ENCODE measurements at regions not wholly inside any gene's neighbourhood (a gene's known extent, or its start where the extent isn't known, plus 50 kb on each side); places are given as distances from the start of the nearest gene placed in this dataset.

- no peak overlapping the region for H3K27ac ChIP-seq
- H3K4me1 ChIP-seq, result no peaks in the 10 kb centered on the region
- 91 to 92% methylated on average over 1 of the region's 1 CpG for WGBS, 2 donors
- no peaks in the 10 kb centered on the region for H3K36me3 ChIP-seq (ENCODE audit: low read depth, missing control alignments)
- no peak for DNase-seq
- no peak for TF ChIP-seq POLR2A (IDR thresholded peaks at IDR 0.05)
- no peak for TF ChIP-seq CTCF (IDR thresholded peaks at IDR 0.05)
- no peaks in the 10 kb centered on the region for H3K27me3 ChIP-seq
- intact Hi-C loops (cut with DNase I; ENCODE audit: low total_unique reads), result no loop called here
- no peaks in the 10 kb centered on the region for H3K9me3 ChIP-seq
- no peak overlapping the region for H3K4me3 ChIP-seq
Measured at GRCh38 chr2:226127682-226128081, 671.9 kb downstream of the IRS1 start.

- intact Hi-C loops (cut with DNase I; ENCODE audit: low total_unique reads), result no loop called here
- TF ChIP-seq CTCF (IDR thresholded peaks at IDR 0.05) (no peak), POLR2A (IDR thresholded peaks at IDR 0.05) (no peak)
- WGBS, 2 donors, result 85 to 96% methylated on average over 1 of the region's 1 CpG
Measured at GRCh38 chr2:226126104-226126503, 673.5 kb downstream of the IRS1 start.

GRCh38 chr2:226125176-226125883 lies 674.3 kb downstream of the IRS1 start:
- H3K27me3 ChIP-seq, result no peaks in the 10 kb centered on the region
- TF ChIP-seq CTCF (IDR thresholded peaks at IDR 0.05) (no peak), POLR2A (IDR thresholded peaks at IDR 0.05) (no peak)
- 77 to 81% methylated on average over 7 of the region's 7 CpGs for WGBS, 2 donors
- H3K4me1 ChIP-seq, result no peaks in the 10 kb centered on the region
- H3K27ac ChIP-seq, result no peak overlapping the region
- DNase-seq, result no peak
- intact Hi-C loops (cut with DNase I; ENCODE audit: low total_unique reads), result no loop called here
- H3K36me3 ChIP-seq (ENCODE audit: low read depth, missing control alignments), result no peaks in the 10 kb centered on the region
- H3K9me3 ChIP-seq, result no peaks in the 10 kb centered on the region
- H3K4me3 ChIP-seq, result no peak overlapping the region

More at GRCh38 chr2:226126104-226126503, 673.5 kb downstream of the IRS1 start:
- no peak for DNase-seq
- no peak overlapping the region for H3K4me3 ChIP-seq
- no peaks in the 10 kb centered on the region for H3K4me1 ChIP-seq
- no peaks in the 10 kb centered on the region for H3K9me3 ChIP-seq
- H3K27me3 ChIP-seq, result no peaks in the 10 kb centered on the region
- no peaks in the 10 kb centered on the region for H3K36me3 ChIP-seq (ENCODE audit: low read depth, missing control alignments)
- no peak overlapping the region for H3K27ac ChIP-seq

- no peaks in the 10 kb centered on the region for H3K9me3 ChIP-seq
- intact Hi-C loops (cut with DNase I; ENCODE audit: low total_unique reads), result no loop called here
- TF ChIP-seq CTCF (IDR thresholded peaks at IDR 0.05), result no peak
- no peak for TF ChIP-seq POLR2A (IDR thresholded peaks at IDR 0.05)
- no peaks in the 10 kb centered on the region for H3K36me3 ChIP-seq (ENCODE audit: low read depth, missing control alignments)
- no peaks in the 10 kb centered on the region for H3K27me3 ChIP-seq
- no peak overlapping the region for H3K27ac ChIP-seq
- WGBS, 2 donors, result 42 to 45% methylated on average over 2 of the region's 2 CpGs
- H3K4me1 ChIP-seq, result no peaks in the 10 kb centered on the region
- no peak overlapping the region for H3K4me3 ChIP-seq
- no peak for DNase-seq
Measured at GRCh38 chr2:226124548-226125011, 675.0 kb downstream of the IRS1 start.

GRCh38 chr2:226123300-226123699 lies 676.3 kb downstream of the IRS1 start:
- intact Hi-C loops (cut with DNase I; ENCODE audit: low total_unique reads), result no loop called here
- Histone ChIP-seq H3K36me3 (ENCODE audit: low read depth, missing control alignments) (no peaks in the 10 kb centered on the region), H3K27ac (no peak overlapping the region), H3K4me3 (no peak overlapping the region), H3K27me3 (no peaks in the 10 kb centered on the region), H3K4me1 (no peaks in the 10 kb centered on the region), H3K9me3 (no peaks in the 10 kb centered on the region)
- DNase-seq, result no peak
- TF ChIP-seq POLR2A (IDR thresholded peaks at IDR 0.05) (no peak), CTCF (IDR thresholded peaks at IDR 0.05) (no peak)
- WGBS, 2 donors, result 36 to 51% methylated on average over 3 of the region's 3 CpGs

All from testis (tissue), 2 donors.